A549 (cell line): ENCODE measurements at regions not wholly inside any gene's neighbourhood (a gene's known extent, or its start where the extent isn't known, plus 50 kb on each side); places are given as distances from the start of the nearest gene placed in this dataset.

Source experiments
- CTCF ChIP-seq: fragments of >200 bp; sonication (Bioruptor Twin); formaldehyde crosslinking; IDR thresholded peaks from 3 replicates; pipeline ENCODE4 v1.5.1; 2016
- POLR2A ChIP-seq: IDR thresholded peaks from 2 replicates; pipeline ENCODE4 v1.6.1; 2012; ENCODE audit warnings: mild to moderate bottlenecking, low read length
- RFX5 ChIP-seq: fragments of 450-650 bp; IDR thresholded peaks from 2 replicates; pipeline ENCODE4 v1.7.1; 2014; ENCODE audit warnings: antibody characterized with exemption, mild to moderate bottlenecking, moderate library complexity

GRCh38 chr4:23547601-23548000, 342.2 kb downstream of the PPARGC1A start:
- TF ChIP-seq CTCF (no peak), RFX5 (no peak), POLR2A (no peak)
